Astrocyte of the cerebellum (primary cell): ENCODE measurements at regions not wholly inside any gene's neighbourhood (a gene's known extent, or its start where the extent isn't known, plus 50 kb on each side); places are given as distances from the start of the nearest gene placed in this dataset.
"Not testable (repeated sequence)": the region's sequence is repeated elsewhere in the genome, so short reads cannot be mapped to it uniquely, and the experiment has no call there.

Source experiments
- DNase-seq: peaks from one replicate; pipeline ENCODE4 v3.0.0-alpha.2; 2011; ENCODE audit warnings: low read depth
- H3K4me3 ChIP-seq: 2 replicates; pipeline ENCODE4 v1.5.1; 2011; ENCODE audit warnings: mild to moderate bottlenecking, low read depth, low read length, moderate library complexity
- CTCF ChIP-seq: IDR thresholded peaks from 2 replicates; pipeline ENCODE4 v1.5.1; 2012; ENCODE audit warnings: low read length, low read depth, moderate library complexity, mild to moderate bottlenecking; ENCODE audit errors: missing control alignments
- in situ Hi-C: cut with HindIII; loops from 2 replicates; pipeline ENCODE4 v1.10.0; 2017; ENCODE audit warnings: low sequenced_read_pairs

GRCh38 chr18:22753130-22753831 is 179.8 kb upstream of the RBBP8 start:
- DNase-seq = no peak
- in situ Hi-C loops = no loop called here
- no peak for TF ChIP-seq CTCF

GRCh38 chr18:22764005-22764404 is 169.1 kb upstream of the RBBP8 start:
- DNase-seq, in situ Hi-C loops, H3K4me3 ChIP-seq: not testable (repeated sequence)

More at GRCh38 chr18:22753130-22753831, 179.8 kb upstream of the RBBP8 start:
- H3K4me3 ChIP-seq = no peak overlapping the region

GRCh38 chr18:22765896-22766295 is 167.2 kb upstream of the RBBP8 start:
- DNase-seq = no peak
- TF ChIP-seq CTCF = no peak
- no peak overlapping the region for H3K4me3 ChIP-seq
- in situ Hi-C loops = no loop called here

- in situ Hi-C loops = no loop called here
- no peak overlapping the region for H3K4me3 ChIP-seq
- DNase-seq = no peak
- no peak for TF ChIP-seq CTCF
These were observed 165.5 kb upstream of the RBBP8 start for GRCh38 chr18:22767653-22768052.

GRCh38 chr18:22773944-22774343 is 159.2 kb upstream of the RBBP8 start:
- TF ChIP-seq CTCF = no peak
- DNase-seq = no peak
- in situ Hi-C loops = no loop called here
- no peak overlapping the region for H3K4me3 ChIP-seq

GRCh38 chr18:22778996-22779395 is 154.1 kb upstream of the RBBP8 start:
- DNase-seq = no peak
- no peak for TF ChIP-seq CTCF
- in situ Hi-C loops = no loop called here
- H3K4me3 ChIP-seq = no peak overlapping the region

GRCh38 chr18:22783245-22783644 is 149.9 kb upstream of the RBBP8 start:
- DNase-seq = no peak
- in situ Hi-C loops = no loop called here
- no peak overlapping the region for H3K4me3 ChIP-seq
- TF ChIP-seq CTCF = no peak
